IMR-90 (cell line): ENCODE measurements at regions not wholly inside any gene's neighbourhood (a gene's known extent, or its start where the extent isn't known, plus 50 kb on each side); places are given as distances from the start of the nearest gene placed in this dataset.

Source experiments
- ATAC-seq: fragments of 200-7000 bp; cut with Tn5 transposase; 2 replicates; pipeline ENCODE4 v1.9.1; 2020; ENCODE audit warnings: low read depth, mild to moderate bottlenecking, moderate library complexity
- BruUV-seq: library from RNA; stranded (reverse); fragments of 400-500 nt; replicated peaks from 2 replicates; lab custom pipeline; 2021; lab: Mats Ljungman, UMichigan
- CTCF ChIA-PET: fragments of 300-600 bp; formaldehyde crosslinking; extraction: SDS; loops from one replicate; lab custom pipeline; 2021; ENCODE audit warnings: antibody characterized with exemption; lab: Yijun Ruan, JAX
- POLR2A ChIA-PET: fragments of 300-600 bp; sonication (Branson Sonifier 250); formaldehyde crosslinking; loops from one replicate; lab custom pipeline; 2022; ENCODE audit warnings: antibody characterized with exemption; ENCODE audit not compliant: unreplicated experiment; lab: Charles Lee
- DNase-seq: peaks from one replicate; pipeline ENCODE4 v3.0.0; 2013
- H2AFZ ChIP-seq: replicated peaks from 2 replicates; pipeline ENCODE3; 2013; ENCODE audit warnings: low read length, mild to moderate bottlenecking; ENCODE audit not compliant: poor library complexity
- H2AK5ac ChIP-seq: 2 replicates; pipeline ENCODE4 v1.6.1; 2013; ENCODE audit warnings: low read depth, low read length, inconsistent platforms
- H2AK9ac ChIP-seq: replicated peaks from 2 replicates; pipeline ENCODE3; 2013; ENCODE audit warnings: mild to moderate bottlenecking, low read depth, low read length, moderate library complexity; ENCODE audit not compliant: poor library complexity
- H2BK120ac ChIP-seq: 2 replicates; pipeline ENCODE4 v1.6.1; 2013; ENCODE audit warnings: low read depth, low read length, inconsistent platforms
- H2BK15ac ChIP-seq: 3 replicates; pipeline ENCODE4 v1.6.1; 2013; ENCODE audit warnings: low read depth, low read length, inconsistent platforms
- H2BK20ac ChIP-seq: 2 replicates; pipeline ENCODE4 v1.6.1; 2013; ENCODE audit warnings: low read depth, mild to moderate bottlenecking, inconsistent platforms, low read length, moderate library complexity
- H2BK5ac ChIP-seq: 2 replicates; pipeline ENCODE4 v1.6.1; 2013; ENCODE audit warnings: mild to moderate bottlenecking, low read depth, low read length, inconsistent platforms; ENCODE audit not compliant: poor library complexity, severe bottlenecking
- H3K14ac ChIP-seq: replicated peaks from 2 replicates; pipeline ENCODE4 v1.6.1; 2013; ENCODE audit warnings: low read depth, low read length, inconsistent platforms
- H3K18ac ChIP-seq: 2 replicates; pipeline ENCODE4 v1.6.1; 2013; ENCODE audit warnings: low read depth, low read length, control low read depth
- H3K23ac ChIP-seq: 2 replicates; pipeline ENCODE4 v1.6.1; 2013; ENCODE audit warnings: low read depth, low read length, inconsistent platforms
- H3K27ac ChIP-seq: 2 replicates; pipeline ENCODE4 v1.5.1; 2013; ENCODE audit warnings: mild to moderate bottlenecking, control low read depth, low read length; ENCODE audit not compliant: insufficient read depth
- H3K27me3 ChIP-seq: 2 replicates; pipeline ENCODE4 v1.6.1; 2013; ENCODE audit warnings: low read length; ENCODE audit not compliant: control insufficient read depth, insufficient read depth
- H3K36me3 ChIP-seq: 2 replicates; pipeline ENCODE4 v1.6.1; 2013; ENCODE audit warnings: low read length, mixed read lengths; ENCODE audit not compliant: control insufficient read depth, insufficient read depth
- H3K4ac ChIP-seq: 2 replicates; pipeline ENCODE4 v1.6.1; 2013; ENCODE audit warnings: low read depth, low read length, inconsistent platforms
- H3K4me1 ChIP-seq: 2 replicates; pipeline ENCODE4 v1.6.1; 2013; ENCODE audit warnings: low read length, mixed read lengths; ENCODE audit not compliant: control insufficient read depth, insufficient read depth
- H3K4me2 ChIP-seq: 2 replicates; pipeline ENCODE4 v1.6.1; 2013; ENCODE audit warnings: low read depth, mild to moderate bottlenecking, control low read depth, low read length, moderate library complexity
- H3K4me3 ChIP-seq: 2 replicates; pipeline ENCODE4 v1.5.1; 2013; ENCODE audit warnings: low read depth, mild to moderate bottlenecking, control low read depth, low read length, moderate library complexity; ENCODE audit not compliant: insufficient read depth
- H3K56ac ChIP-seq: 2 replicates; pipeline ENCODE4 v1.6.1; 2013; ENCODE audit warnings: low read length, inconsistent platforms; ENCODE audit not compliant: insufficient read depth; ENCODE audit errors: extremely low read depth
- H3K79me1 ChIP-seq, 2 experiments: 2 replicates each; pipeline ENCODE4 v1.6.1; 2013; ENCODE audit warnings: low read length in 2 of 2, inconsistent platforms in 1 of 2, low read depth in 1 of 2
- H3K9ac ChIP-seq: 2 replicates; pipeline ENCODE4 v1.6.1; 2013; ENCODE audit warnings: low read depth, low read length, control low read depth
- H3K9me1 ChIP-seq: 2 replicates; pipeline ENCODE4 v1.6.1; 2013; ENCODE audit warnings: low read length, inconsistent platforms; ENCODE audit not compliant: insufficient read depth
- H3K9me3 ChIP-seq: 2 replicates; pipeline ENCODE4 v1.6.1; 2013; ENCODE audit warnings: low read length; ENCODE audit not compliant: control insufficient read depth, insufficient read depth
- H4K20me1 ChIP-seq: 2 replicates; pipeline ENCODE4 v1.6.1; 2013; ENCODE audit warnings: low read length, inconsistent platforms; ENCODE audit not compliant: insufficient read depth
- H4K5ac ChIP-seq: 2 replicates; pipeline ENCODE4 v1.6.1; 2013; ENCODE audit warnings: mild to moderate bottlenecking, low read depth, low read length, control low read depth
- H4K8ac ChIP-seq, 2 experiments: 2 replicates each; pipeline ENCODE4 v1.6.1; 2013; ENCODE audit warnings: low read depth in 2 of 2, low read length in 2 of 2, control low read depth in 1 of 2, inconsistent platforms in 1 of 2
- H4K91ac ChIP-seq: 2 replicates; pipeline ENCODE4 v1.6.1; 2013; ENCODE audit warnings: low read depth, low read length, inconsistent platforms; ENCODE audit not compliant: insufficient read depth
- CHD1 ChIP-seq: IDR thresholded peaks from 2 replicates; pipeline ENCODE4 v1.6.1; 2012; ENCODE audit warnings: low read depth, low read length, improper control_type of control experiment
- ELK1 ChIP-seq: fragments of 150-350 bp; IDR thresholded peaks from 2 replicates; pipeline ENCODE4 v1.6.1; 2016; ENCODE audit warnings: low read depth, mild to moderate bottlenecking, low read length, moderate library complexity, borderline replicate concordance
- RCOR1 ChIP-seq: IDR thresholded peaks from 2 replicates; pipeline ENCODE4 v1.6.1; 2012; ENCODE audit warnings: mild to moderate bottlenecking, low read length, improper control_type of control experiment; ENCODE audit not compliant: insufficient replicate concordance
- RFX5 ChIP-seq: IDR thresholded peaks from 2 replicates; pipeline ENCODE4 v1.8.0; 2012; ENCODE audit warnings: low read depth, mild to moderate bottlenecking, low read length, moderate library complexity
- WGBS, 2 experiments: methylation state at CpG; one replicate each; pipeline versions ENCODE4 v1.1.5 to v1.1.7; 2013; ENCODE audit warnings: missing lambda C conversion rate in 2 of 2; ENCODE audit not compliant: insufficient read length in 1 of 2; ENCODE audit errors: extremely low coverage in 2 of 2; 5-methylcytosine and 5-hydroxymethylcytosine counted together
- dilution Hi-C: fragments of 300-500 bp; cut with HindIII; formaldehyde crosslinking; loops from one replicate; pipeline ENCODE4 v1.14.3; 2018; ENCODE audit warnings: low sequenced_read_pairs; ENCODE audit not compliant: unreplicated experiment
- in situ Hi-C: fragments of 300-500 bp; cut with MboI; formaldehyde crosslinking; loops from 3 replicates; pipeline ENCODE4 v1.14.3; 2019; ENCODE audit warnings: low sequenced_read_pairs, inconsistent platforms, mixed read lengths
- intact Hi-C: fragments of 100-400 bp; cut with micrococcal nuclease; formaldehyde crosslinking; loops from 2 replicates; pipeline ENCODE4 v1.10.0; 2022
- TF ChIP-seq, protein P1 (sequence below): conservative IDR thresholded peaks from 2 replicates; pipeline ENCODE4 v1.5.1; 2012; ENCODE audit warnings: mild to moderate bottlenecking, low read depth, low read length, improper control_type of control experiment
- TF ChIP-seq, protein P2 (sequence below): fragments of 150-350 bp; IDR thresholded peaks from 2 replicates; pipeline ENCODE4 v1.6.1; 2017; ENCODE audit warnings: mild to moderate bottlenecking, antibody characterized with exemption, low read length, low read depth

- Histone ChIP-seq H3K36me3 (no peaks in the 10 kb centered on the region), H3K4me3 (no peak overlapping the region), H2AFZ (no peak overlapping the region), H3K4me1 (no peaks in the 10 kb centered on the region), H3K4ac (no peak overlapping the region), H2BK5ac (no peak overlapping the region), H2BK20ac (no peak overlapping the region), H2AK5ac (no peak overlapping the region), H3K23ac (no peak overlapping the region), H3K9me1 (no peaks in the 10 kb centered on the region), H3K27me3 (no peaks in the 10 kb centered on the region), H3K27ac (no peak overlapping the region), H4K5ac (no peak overlapping the region), H3K56ac (no peak overlapping the region), H3K9ac (no peak overlapping the region), H3K14ac (no peak overlapping the region), H3K79me1 (no peaks in the 10 kb centered on the region), H4K91ac (no peak overlapping the region), H2AK9ac (no peak overlapping the region), H2BK120ac (no peak overlapping the region), H2BK15ac (no peak overlapping the region), H3K18ac (no peak overlapping the region), H4K8ac (no peak overlapping the region), H4K20me1 (no peaks in the 10 kb centered on the region), H3K9me3 (no peaks in the 10 kb centered on the region; the same call in none of the 2 replicates), H3K4me2 (no peak overlapping the region)
- ChIA-PET POLR2A (no interaction called here), CTCF (no interaction called here)
- DNase-seq (no peak), ATAC-seq (no peak)
- in situ Hi-C loops, result no loop called here
- 42% methylated on average over 9 of the region's 12 CpGs; no CpG with 5 or more reads in 1 of the 2 experiments for WGBS, 2 experiments
- intact Hi-C loops, result no loop called here
- TF ChIP-seq RFX5 (no peak), RCOR1 (no peak), CHD1 (no peak), ELK1 (no peak)
- TF ChIP-seq, protein P1, sequence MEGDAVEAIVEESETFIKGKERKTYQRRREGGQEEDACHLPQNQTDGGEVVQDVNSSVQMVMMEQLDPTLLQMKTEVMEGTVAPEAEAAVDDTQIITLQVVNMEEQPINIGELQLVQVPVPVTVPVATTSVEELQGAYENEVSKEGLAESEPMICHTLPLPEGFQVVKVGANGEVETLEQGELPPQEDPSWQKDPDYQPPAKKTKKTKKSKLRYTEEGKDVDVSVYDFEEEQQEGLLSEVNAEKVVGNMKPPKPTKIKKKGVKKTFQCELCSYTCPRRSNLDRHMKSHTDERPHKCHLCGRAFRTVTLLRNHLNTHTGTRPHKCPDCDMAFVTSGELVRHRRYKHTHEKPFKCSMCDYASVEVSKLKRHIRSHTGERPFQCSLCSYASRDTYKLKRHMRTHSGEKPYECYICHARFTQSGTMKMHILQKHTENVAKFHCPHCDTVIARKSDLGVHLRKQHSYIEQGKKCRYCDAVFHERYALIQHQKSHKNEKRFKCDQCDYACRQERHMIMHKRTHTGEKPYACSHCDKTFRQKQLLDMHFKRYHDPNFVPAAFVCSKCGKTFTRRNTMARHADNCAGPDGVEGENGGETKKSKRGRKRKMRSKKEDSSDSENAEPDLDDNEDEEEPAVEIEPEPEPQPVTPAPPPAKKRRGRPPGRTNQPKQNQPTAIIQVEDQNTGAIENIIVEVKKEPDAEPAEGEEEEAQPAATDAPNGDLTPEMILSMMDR, result no peak
- TF ChIP-seq, protein P2, sequence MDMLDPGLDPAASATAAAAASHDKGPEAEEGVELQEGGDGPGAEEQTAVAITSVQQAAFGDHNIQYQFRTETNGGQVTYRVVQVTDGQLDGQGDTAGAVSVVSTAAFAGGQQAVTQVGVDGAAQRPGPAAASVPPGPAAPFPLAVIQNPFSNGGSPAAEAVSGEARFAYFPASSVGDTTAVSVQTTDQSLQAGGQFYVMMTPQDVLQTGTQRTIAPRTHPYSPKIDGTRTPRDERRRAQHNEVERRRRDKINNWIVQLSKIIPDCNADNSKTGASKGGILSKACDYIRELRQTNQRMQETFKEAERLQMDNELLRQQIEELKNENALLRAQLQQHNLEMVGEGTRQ, result no peak
- no TSS peak for BruUV-seq
- dilution Hi-C loops, result no loop called here
Observed at GRCh38 chr16:26316683-26317464, 625.1 kb downstream of the HS3ST4 start.
